ENCODE measurements at regions not wholly inside any gene's neighbourhood (a gene's known extent, or its start where the extent isn't known, plus 50 kb on each side); places are given as distances from the start of the nearest gene placed in this dataset.
A peak's percentile ranks its signal among the peaks of the same experiment; 100 is the strongest.

DNA sequence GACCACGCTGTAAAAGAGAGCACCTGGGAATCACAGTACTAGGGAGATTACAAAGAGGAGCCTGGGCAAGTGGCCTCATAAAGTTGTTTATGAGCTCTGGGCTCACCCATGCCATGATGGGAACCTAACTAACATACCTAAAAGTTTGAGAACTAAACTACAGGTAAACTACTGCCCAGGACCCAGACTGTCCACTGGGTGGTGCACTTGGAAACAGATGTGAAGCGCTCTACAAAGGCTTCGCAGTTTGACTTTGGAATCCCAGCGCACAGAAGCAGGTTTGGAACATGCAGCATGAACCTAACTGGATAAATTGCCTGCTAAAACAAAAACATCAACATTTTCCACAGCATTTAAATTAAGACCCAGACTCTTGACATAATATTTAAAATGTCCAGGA is 418.6 kb downstream of the FAM181B start:
- in situ Hi-C loops (cut with MboI; ENCODE audit: low pct_unique_long_range_greater_than_20kb, low sequenced_read_pairs, unreplicated experiment), result no loop called here
- DNase-seq (ENCODE audit: low spot score), result peak; percentile 29

DNA sequence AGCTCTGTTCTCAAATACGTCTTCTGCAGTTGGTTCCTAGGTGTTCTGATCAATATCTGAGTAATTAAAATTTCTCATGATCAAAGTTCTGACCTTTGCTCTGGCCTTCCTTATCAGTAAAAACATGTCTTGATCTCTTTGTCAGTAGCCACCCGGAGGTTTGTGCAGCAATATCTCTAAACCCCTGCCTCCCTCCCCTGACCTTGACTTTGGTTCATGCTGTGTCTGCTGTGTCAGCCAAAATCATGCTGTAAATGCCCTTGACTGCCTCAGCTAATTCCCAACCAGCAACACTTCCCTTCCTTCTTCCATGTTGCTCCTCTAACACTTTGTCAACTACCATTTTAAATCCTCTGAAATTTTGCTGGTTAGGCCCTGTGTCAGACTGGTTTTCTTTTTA is 424.7 kb downstream of the FAM181B start:
- in situ Hi-C loops (cut with MboI; ENCODE audit: low pct_unique_long_range_greater_than_20kb, low sequenced_read_pairs, unreplicated experiment), result no loop called here
- TF ChIP-seq CTCF (IDR thresholded peaks at IDR 0.05; ENCODE audit: extremely low read depth, insufficient read depth, missing control alignments), result no peak
- no peak for DNase-seq (ENCODE audit: low spot score)

More for the DNA sequence above, 418.6 kb downstream of the FAM181B start:
- TF ChIP-seq CTCF (IDR thresholded peaks at IDR 0.05; ENCODE audit: extremely low read depth, insufficient read depth, missing control alignments), result peak; percentile 54

DNA sequence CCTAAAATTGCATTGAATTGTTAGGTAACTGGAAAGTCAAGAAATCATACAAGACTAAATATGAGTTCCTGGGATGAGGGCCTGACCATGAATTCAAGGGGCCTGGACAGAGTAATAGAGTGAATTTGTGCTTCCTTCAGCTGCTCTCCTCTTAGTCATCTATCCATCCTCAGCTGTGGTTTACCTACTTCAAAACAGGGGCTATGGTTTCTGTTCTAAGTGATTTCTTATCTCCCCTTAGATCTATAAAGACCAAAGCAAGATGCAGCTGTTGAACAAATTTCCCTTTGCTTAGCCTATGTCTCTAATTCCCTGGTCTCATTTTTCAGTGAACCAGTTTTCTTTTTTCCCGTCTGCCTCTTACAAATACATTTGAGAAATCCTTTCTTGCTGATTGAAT is 428.5 kb downstream of the FAM181B start:
- DNase-seq (ENCODE audit: low spot score), result no peak
- TF ChIP-seq CTCF (IDR thresholded peaks at IDR 0.05; ENCODE audit: extremely low read depth, insufficient read depth, missing control alignments), result no peak
- in situ Hi-C loops (cut with MboI; ENCODE audit: low pct_unique_long_range_greater_than_20kb, low sequenced_read_pairs, unreplicated experiment), result no loop called here

DNA sequence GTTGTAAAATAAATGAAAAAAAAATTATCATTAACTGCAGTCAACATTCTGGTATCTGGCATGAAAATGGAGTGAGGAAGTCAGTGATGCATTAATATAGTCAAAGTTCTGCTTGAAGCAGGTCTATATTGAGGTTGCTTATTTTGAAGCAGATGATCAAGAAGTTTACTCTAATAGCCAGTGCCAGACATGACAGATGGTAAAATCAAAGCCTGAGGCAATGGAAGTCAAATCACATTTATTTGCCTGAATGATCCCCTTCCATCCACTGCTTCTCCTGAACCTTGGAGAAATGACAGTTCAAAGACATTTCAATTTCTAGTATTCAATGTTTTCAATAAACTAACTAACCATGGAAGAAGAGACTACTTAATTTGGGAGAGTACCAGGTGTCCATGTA is 430.0 kb downstream of the FAM181B start:
- DNase-seq (ENCODE audit: low spot score), result no peak
- TF ChIP-seq CTCF (IDR thresholded peaks at IDR 0.05; ENCODE audit: extremely low read depth, insufficient read depth, missing control alignments), result no peak
- in situ Hi-C loops (cut with MboI; ENCODE audit: low pct_unique_long_range_greater_than_20kb, low sequenced_read_pairs, unreplicated experiment), result no loop called here

GRCh38 chr11:82288471-82288870 is 445.2 kb downstream of the FAM181B start:
- TF ChIP-seq CTCF (IDR thresholded peaks at IDR 0.05; ENCODE audit: extremely low read depth, insufficient read depth, missing control alignments), result no peak
- in situ Hi-C loops (cut with MboI; ENCODE audit: low pct_unique_long_range_greater_than_20kb, low sequenced_read_pairs, unreplicated experiment), result no loop called here
- no peak for DNase-seq (ENCODE audit: low spot score)

- no peak for TF ChIP-seq CTCF (IDR thresholded peaks at IDR 0.05; ENCODE audit: extremely low read depth, insufficient read depth, missing control alignments)
- no peak for DNase-seq (ENCODE audit: low spot score)
- in situ Hi-C loops (cut with MboI; ENCODE audit: low pct_unique_long_range_greater_than_20kb, low sequenced_read_pairs, unreplicated experiment), result no loop called here
Observed at GRCh38 chr11:82270870-82271269, 462.8 kb downstream of the FAM181B start.

DNA sequence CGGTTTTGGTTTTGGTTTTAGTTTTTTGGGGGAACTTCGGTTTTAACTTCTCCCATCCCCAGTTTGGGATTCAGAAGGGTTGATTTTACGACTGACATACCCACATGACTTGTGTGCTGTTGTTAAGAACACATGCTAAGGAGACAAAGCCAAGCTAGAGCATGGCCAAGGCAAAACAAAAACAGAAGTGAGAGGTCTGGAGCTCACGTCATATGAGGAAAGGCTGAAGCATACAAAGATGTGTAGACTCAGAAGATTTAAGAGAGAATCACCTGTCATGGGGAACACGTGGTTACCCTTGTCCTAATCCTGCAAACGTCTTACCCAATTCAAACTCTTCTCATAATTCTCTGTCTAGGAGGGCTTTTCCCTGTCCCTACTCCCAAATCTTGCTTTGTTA is 465.0 kb downstream of the FAM181B start:
- in situ Hi-C loops (cut with MboI; ENCODE audit: low pct_unique_long_range_greater_than_20kb, low sequenced_read_pairs, unreplicated experiment), result no loop called here
- DNase-seq (ENCODE audit: low spot score), result no peak
- no peak for TF ChIP-seq CTCF (IDR thresholded peaks at IDR 0.05; ENCODE audit: extremely low read depth, insufficient read depth, missing control alignments)

All from GM13977 (cell line).